Kasumi-1 (cell line): ENCODE measurements at regions not wholly inside any gene's neighbourhood (a gene's known extent, or its start where the extent isn't known, plus 50 kb on each side); places are given as distances from the start of the nearest gene placed in this dataset.

Experiments used
- DNase-seq, 2 experiments: peaks; one replicate each; lab custom pipeline; 2025; lab: John Stamatoyannopoulos, UW

GRCh38 chr14:36083317-36083716, 93.2 kb downstream of the PTCSC3 start:
- DNase-seq: no peak

GRCh38 chr14:36078080-36078479, 98.4 kb downstream of the PTCSC3 start:
- DNase-seq: no peak

- DNase-seq: no peak
These were observed 100.3 kb downstream of the PTCSC3 start for GRCh38 chr14:36076197-36076596.

- DNase-seq: no peak
These were observed 101.3 kb downstream of the PTCSC3 start for GRCh38 chr14:36075203-36075602.

GRCh38 chr14:36070720-36071043, 105.8 kb downstream of the PTCSC3 start:
- no peak for DNase-seq

- DNase-seq: peak; percentile 51 to 57
These were observed 106.3 kb downstream of the PTCSC3 start for GRCh38 chr14:36070031-36070719.

GRCh38 chr14:36069535-36069900, 107.0 kb downstream of the PTCSC3 start:
- DNase-seq: peak; percentile 59 to 73

- peak in 1 of 2 experiments; percentile 36 for DNase-seq
These were observed 107.6 kb downstream of the PTCSC3 start for GRCh38 chr14:36068777-36069534.

GRCh38 chr14:36067428-36068187, 108.9 kb downstream of the PTCSC3 start:
- no peak for DNase-seq

- no peak for DNase-seq
These were observed 109.9 kb downstream of the PTCSC3 start for GRCh38 chr14:36066636-36067035.

GRCh38 chr14:36065831-36066230, 110.7 kb downstream of the PTCSC3 start:
- no peak for DNase-seq

GRCh38 chr14:36059531-36059930, 117.0 kb downstream of the PTCSC3 start:
- DNase-seq: no peak

- DNase-seq: no peak
These were observed 118.9 kb downstream of the PTCSC3 start for GRCh38 chr14:36057452-36058116.

GRCh38 chr14:36056845-36057244, 119.7 kb downstream of the PTCSC3 start:
- DNase-seq: no peak

- no peak for DNase-seq
These were observed 120.8 kb downstream of the PTCSC3 start for GRCh38 chr14:36055681-36056225.

- DNase-seq: no peak
These were observed 121.5 kb downstream of the PTCSC3 start for GRCh38 chr14:36055052-36055378.

- DNase-seq: no peak
These were observed 122.0 kb downstream of the PTCSC3 start for GRCh38 chr14:36054353-36055051.

GRCh38 chr14:36052681-36053080, 123.8 kb downstream of the PTCSC3 start:
- DNase-seq: no peak

GRCh38 chr14:36052063-36052462, 124.5 kb downstream of the PTCSC3 start:
- no peak for DNase-seq

- no peak for DNase-seq
These were observed 127.9 kb downstream of the PTCSC3 start for GRCh38 chr14:36048667-36049066.

GRCh38 chr14:36047912-36048311, 128.6 kb downstream of the PTCSC3 start:
- no peak for DNase-seq

GRCh38 chr14:36035675-36036074, 140.8 kb downstream of the PTCSC3 start:
- no peak for DNase-seq
